ENCODE measurements at regions not wholly inside any gene's neighbourhood (a gene's known extent, or its start where the extent isn't known, plus 50 kb on each side); places are given as distances from the start of the nearest gene placed in this dataset.

DNA sequence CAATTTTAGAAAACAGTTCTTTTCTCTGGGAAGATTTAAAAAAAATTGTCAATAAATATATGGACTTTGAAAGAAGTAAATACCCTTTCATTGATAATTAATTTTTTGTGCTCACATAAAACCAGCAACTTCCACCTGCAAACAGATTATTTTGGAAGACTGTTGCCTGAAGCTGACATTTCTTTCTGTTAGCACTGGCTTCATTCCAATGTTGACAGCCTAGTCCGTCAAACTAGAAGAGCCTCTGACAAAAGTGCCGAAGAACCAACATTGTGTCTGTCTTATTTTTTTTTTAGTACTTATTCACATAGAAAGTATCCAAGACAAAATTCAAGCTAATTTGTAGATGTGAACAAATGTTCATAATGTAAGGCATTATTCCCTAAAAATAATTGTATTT, 108.6 kb upstream of the TMEM161B start:
- H3K4me3 ChIP-seq (ENCODE audit: low read depth in 1 of 2, low read length in 2 of 2): no peak overlapping the region
- no peaks in the 10 kb centered on the region for H3K36me3 ChIP-seq (ENCODE audit: control insufficient read depth in 2 of 2, insufficient read depth in 2 of 2, low read length in 1 of 2)
- H3K4me1 ChIP-seq (ENCODE audit: control insufficient read depth in 2 of 2, insufficient read depth in 2 of 2, low read length in 1 of 2): no peaks in the 10 kb centered on the region
- no peak overlapping the region for H3K27ac ChIP-seq (ENCODE audit: low read depth in 2 of 2, low read length in 1 of 2)
- H3K27me3 ChIP-seq (ENCODE audit: control insufficient read depth in 1 of 2, insufficient read depth in 2 of 2, low read length in 2 of 2): no peaks in the 10 kb centered on the region
- H3K9me3 ChIP-seq (ENCODE audit: control insufficient read depth in 2 of 2, insufficient read depth in 1 of 2, low read depth in 1 of 2, low read length in 1 of 2): peaks cover 0 to 2% of the 10 kb centered on the region in 2 donors
- 42 to 55% methylated on average over 2 of the region's 2 CpGs for WGBS, 2 donors

DNA sequence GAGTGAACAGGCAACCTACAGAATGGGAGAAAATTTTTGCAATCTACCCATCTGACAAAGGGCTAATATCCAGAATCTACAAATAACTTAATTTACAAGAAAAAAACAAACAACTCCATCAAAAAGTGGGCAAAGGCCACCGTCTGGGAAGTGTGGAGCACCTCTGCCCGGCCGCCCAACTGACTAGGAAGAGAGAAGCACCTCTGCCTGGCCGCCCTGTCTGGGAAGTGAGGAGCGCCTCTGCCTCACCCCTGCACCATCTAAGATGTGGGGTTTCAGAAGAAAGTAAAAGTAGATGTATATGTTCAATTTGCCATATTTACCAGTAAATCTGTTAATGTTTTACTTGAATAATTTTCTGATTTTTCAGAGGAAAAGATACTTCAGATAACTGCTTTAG, 108.1 kb upstream of the TMEM161B start:
- no peak overlapping the region for H3K4me3 ChIP-seq (ENCODE audit: low read depth in 1 of 2, low read length in 2 of 2)
- no peak overlapping the region for H3K27ac ChIP-seq (ENCODE audit: low read depth in 2 of 2, low read length in 1 of 2)
- H3K36me3 ChIP-seq (ENCODE audit: control insufficient read depth in 2 of 2, insufficient read depth in 2 of 2, low read length in 1 of 2): no peaks in the 10 kb centered on the region
- H3K9me3 ChIP-seq (ENCODE audit: control insufficient read depth in 2 of 2, insufficient read depth in 1 of 2, low read depth in 1 of 2, low read length in 1 of 2): peaks cover 0 to 2% of the 10 kb centered on the region in 2 donors
- H3K27me3 ChIP-seq (ENCODE audit: control insufficient read depth in 1 of 2, insufficient read depth in 2 of 2, low read length in 2 of 2): no peaks in the 10 kb centered on the region
- 93 to 98% methylated on average over 5 of the region's 5 CpGs for WGBS, 2 donors
- no peaks in the 10 kb centered on the region for H3K4me1 ChIP-seq (ENCODE audit: control insufficient read depth in 2 of 2, insufficient read depth in 2 of 2, low read length in 1 of 2)

DNA sequence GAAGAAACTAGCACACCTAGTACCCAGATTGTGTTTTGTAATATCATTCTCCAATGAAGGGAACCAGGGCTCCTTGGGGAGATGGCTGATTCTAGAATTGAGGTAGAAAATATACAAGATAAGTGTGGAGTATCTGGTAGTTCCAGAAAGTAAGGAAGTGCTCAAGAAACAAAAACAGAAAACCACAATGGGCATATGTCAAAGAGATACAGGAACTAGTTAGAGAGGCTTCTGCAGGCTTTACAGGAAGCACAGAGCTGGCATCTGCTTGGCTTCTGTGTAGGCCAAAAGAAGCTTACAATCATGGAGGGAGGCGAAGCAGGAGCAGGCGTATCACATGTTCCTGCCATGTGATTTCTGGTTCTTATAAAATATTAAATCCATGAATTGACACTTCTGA, 105.7 kb upstream of the TMEM161B start:
- Histone ChIP-seq H3K4me3 (ENCODE audit: low read depth in 1 of 2, low read length in 2 of 2) (no peak overlapping the region), H3K4me1 (ENCODE audit: control insufficient read depth in 2 of 2, insufficient read depth in 2 of 2, low read length in 1 of 2) (no peaks in the 10 kb centered on the region), H3K9me3 (ENCODE audit: control insufficient read depth in 2 of 2, insufficient read depth in 1 of 2, low read depth in 1 of 2, low read length in 1 of 2) (no peaks in the 10 kb centered on the region), H3K27me3 (ENCODE audit: control insufficient read depth in 1 of 2, insufficient read depth in 2 of 2, low read length in 2 of 2) (no peaks in the 10 kb centered on the region), H3K36me3 (ENCODE audit: control insufficient read depth in 2 of 2, insufficient read depth in 2 of 2, low read length in 1 of 2) (no peaks in the 10 kb centered on the region), H3K27ac (ENCODE audit: low read depth in 2 of 2, low read length in 1 of 2) (no peak overlapping the region)
- whole genome bisulfite sequencing, 2 donors: 95 to 98% methylated on average over 2 of the region's 2 CpGs

DNA sequence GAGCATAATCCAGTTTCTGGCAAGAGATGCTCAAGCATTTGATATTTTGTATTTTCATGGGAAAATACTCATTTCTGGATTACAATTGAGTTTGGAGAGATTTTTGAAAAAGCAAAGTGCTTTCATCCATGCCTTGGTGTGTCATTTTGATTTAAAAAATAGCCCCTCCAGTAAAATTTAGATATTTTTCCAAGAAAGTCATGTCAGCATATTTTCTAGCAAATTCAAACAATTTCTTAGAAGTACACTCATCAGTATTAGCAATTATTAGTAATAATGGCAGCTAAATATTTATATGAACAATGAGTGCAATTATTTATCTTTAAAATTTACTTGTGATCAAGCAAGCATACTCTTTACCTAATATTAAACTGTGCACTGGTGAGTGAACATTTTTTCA, 102.2 kb upstream of the TMEM161B start:
- Histone ChIP-seq H3K36me3 (ENCODE audit: control insufficient read depth in 2 of 2, insufficient read depth in 2 of 2, low read length in 1 of 2) (no peaks in the 10 kb centered on the region), H3K4me3 (ENCODE audit: low read depth in 1 of 2, low read length in 2 of 2) (no peak overlapping the region), H3K9me3 (ENCODE audit: control insufficient read depth in 2 of 2, insufficient read depth in 1 of 2, low read depth in 1 of 2, low read length in 1 of 2) (no peaks in the 10 kb centered on the region), H3K27ac (ENCODE audit: low read depth in 2 of 2, low read length in 1 of 2) (no peak overlapping the region), H3K27me3 (ENCODE audit: control insufficient read depth in 1 of 2, insufficient read depth in 2 of 2, low read length in 2 of 2) (no peaks in the 10 kb centered on the region), H3K4me1 (ENCODE audit: control insufficient read depth in 2 of 2, insufficient read depth in 2 of 2, low read length in 1 of 2) (no peaks in the 10 kb centered on the region)

DNA sequence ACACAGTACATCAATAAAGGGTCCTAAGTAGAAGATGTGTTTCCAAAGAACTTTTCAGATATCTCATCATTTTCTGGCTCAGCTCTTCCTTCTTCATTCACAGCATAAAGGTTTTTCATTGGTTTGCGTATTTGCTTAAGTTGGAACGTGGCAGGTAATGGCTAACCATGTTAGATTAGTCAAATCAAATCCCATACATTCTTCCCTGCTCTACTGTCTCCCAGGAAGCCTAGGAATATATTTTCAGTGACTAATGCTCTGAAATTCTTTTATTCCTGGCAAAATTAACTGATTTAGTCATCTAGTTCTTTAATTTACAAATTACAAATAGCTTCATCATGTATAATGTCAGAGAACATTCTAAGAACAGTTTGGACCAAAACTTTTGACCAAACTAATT, 99.6 kb upstream of the TMEM161B start:
- Histone ChIP-seq H3K9me3 (ENCODE audit: control insufficient read depth in 2 of 2, insufficient read depth in 1 of 2, low read depth in 1 of 2, low read length in 1 of 2) (no peaks in the 10 kb centered on the region), H3K36me3 (ENCODE audit: control insufficient read depth in 2 of 2, insufficient read depth in 2 of 2, low read length in 1 of 2) (no peaks in the 10 kb centered on the region), H3K27ac (ENCODE audit: low read depth in 2 of 2, low read length in 1 of 2) (no peak overlapping the region), H3K4me3 (ENCODE audit: low read depth in 1 of 2, low read length in 2 of 2) (no peak overlapping the region), H3K27me3 (ENCODE audit: control insufficient read depth in 1 of 2, insufficient read depth in 2 of 2, low read length in 2 of 2) (no peaks in the 10 kb centered on the region), H3K4me1 (ENCODE audit: control insufficient read depth in 2 of 2, insufficient read depth in 2 of 2, low read length in 1 of 2) (no peaks in the 10 kb centered on the region)
- WGBS, 2 donors: 79 to 82% methylated on average over 2 of the region's 2 CpGs

DNA sequence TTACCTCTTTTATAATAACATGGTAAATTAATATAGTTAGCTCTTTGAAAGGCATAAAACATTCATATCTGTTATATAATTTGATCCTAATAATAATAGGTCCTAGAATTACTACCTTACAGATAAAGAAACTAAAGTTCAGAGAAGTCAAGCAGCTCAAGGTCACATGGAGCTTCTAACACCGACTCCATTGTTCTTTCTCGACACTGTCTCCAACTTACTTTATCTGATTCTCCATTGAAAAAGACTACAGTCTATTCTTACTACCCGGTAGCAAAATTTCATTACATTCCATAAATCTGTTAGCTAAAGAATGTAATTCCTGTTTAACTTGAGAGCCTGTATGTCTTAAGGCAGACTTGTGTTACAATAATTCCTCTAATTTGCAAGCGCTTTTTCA, 96.3 kb upstream of the TMEM161B start:
- 61 to 77% methylated on average over 4 of the region's 4 CpGs for WGBS, 2 donors
- no peaks in the 10 kb centered on the region for H3K27me3 ChIP-seq (ENCODE audit: control insufficient read depth in 1 of 2, insufficient read depth in 2 of 2, low read length in 2 of 2)
- H3K4me3 ChIP-seq (ENCODE audit: low read depth in 1 of 2, low read length in 2 of 2): no peak overlapping the region
- H3K27ac ChIP-seq (ENCODE audit: low read depth in 2 of 2, low read length in 1 of 2): no peak overlapping the region
- H3K9me3 ChIP-seq (ENCODE audit: control insufficient read depth in 2 of 2, insufficient read depth in 1 of 2, low read depth in 1 of 2, low read length in 1 of 2): no peaks in the 10 kb centered on the region
- H3K4me1 ChIP-seq (ENCODE audit: control insufficient read depth in 2 of 2, insufficient read depth in 2 of 2, low read length in 1 of 2): no peaks in the 10 kb centered on the region
- H3K36me3 ChIP-seq (ENCODE audit: control insufficient read depth in 2 of 2, insufficient read depth in 2 of 2, low read length in 1 of 2): no peaks in the 10 kb centered on the region

DNA sequence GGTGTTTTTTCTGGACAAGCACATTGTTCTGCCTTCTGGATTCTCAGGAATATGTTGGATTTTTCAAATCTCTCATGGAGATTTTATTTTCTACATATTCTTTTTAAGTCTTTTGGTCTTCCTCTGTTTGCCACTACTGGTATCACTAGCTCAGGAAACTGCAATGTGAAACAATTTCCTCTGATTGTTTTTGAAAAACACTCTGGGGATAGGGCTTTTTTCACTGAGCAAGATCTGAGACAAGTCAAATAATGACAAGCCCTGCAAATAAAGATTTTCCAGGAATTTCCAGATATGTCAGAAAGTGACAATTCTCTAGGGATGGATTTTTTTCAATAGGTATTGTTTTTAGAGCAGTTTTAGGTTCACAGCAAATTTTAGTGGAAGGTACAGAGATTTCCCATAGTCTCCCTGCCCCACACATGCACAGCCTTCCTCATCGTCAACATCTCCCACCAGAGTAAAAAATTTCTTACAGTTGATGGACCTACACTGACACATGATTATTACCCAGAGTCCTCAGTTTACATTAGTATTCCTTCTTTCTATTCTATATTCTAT, 86.9 kb upstream of the TMEM161B start:
- Histone ChIP-seq H3K27me3 (ENCODE audit: control insufficient read depth in 1 of 2, insufficient read depth in 2 of 2, low read length in 2 of 2) (no peaks in the 10 kb centered on the region), H3K4me3 (ENCODE audit: low read depth in 1 of 2, low read length in 2 of 2) (no peak overlapping the region), H3K36me3 (ENCODE audit: control insufficient read depth in 2 of 2, insufficient read depth in 2 of 2, low read length in 1 of 2) (no peaks in the 10 kb centered on the region), H3K27ac (ENCODE audit: low read depth in 2 of 2, low read length in 1 of 2) (no peak overlapping the region), H3K9me3 (ENCODE audit: control insufficient read depth in 2 of 2, insufficient read depth in 1 of 2, low read depth in 1 of 2, low read length in 1 of 2) (peaks cover 0 to 3% of the 10 kb centered on the region in 2 donors), H3K4me1 (ENCODE audit: control insufficient read depth in 2 of 2, insufficient read depth in 2 of 2, low read length in 1 of 2) (no peaks in the 10 kb centered on the region)
- 79 to 88% methylated on average over 1 of the region's 1 CpG for WGBS, 2 donors

DNA sequence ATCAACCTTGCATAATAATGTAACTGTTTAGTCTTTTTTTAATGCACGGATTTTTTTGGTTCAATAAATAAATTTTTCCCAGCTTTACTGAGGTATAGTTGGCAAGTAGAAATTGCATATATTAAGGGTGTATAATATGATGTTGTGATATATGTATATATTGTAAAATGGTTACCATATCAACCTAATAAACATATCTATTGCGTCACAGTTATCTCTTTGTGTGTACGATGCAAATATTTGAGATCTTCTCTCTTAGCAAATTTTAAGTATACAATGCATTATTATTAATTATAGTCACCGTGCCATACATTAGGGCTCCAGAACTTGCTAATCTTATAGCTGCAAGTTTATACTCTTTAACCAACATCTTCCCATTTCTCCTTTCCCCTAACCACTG, 57.2 kb upstream of the TMEM161B start:
- 81 to 84% methylated on average over 4 of the region's 4 CpGs for WGBS, 2 donors
- no peak overlapping the region for H3K27ac ChIP-seq (ENCODE audit: low read depth in 2 of 2, low read length in 1 of 2)
- no peaks in the 10 kb centered on the region for H3K4me1 ChIP-seq (ENCODE audit: control insufficient read depth in 2 of 2, insufficient read depth in 2 of 2, low read length in 1 of 2)
- H3K27me3 ChIP-seq (ENCODE audit: control insufficient read depth in 1 of 2, insufficient read depth in 2 of 2, low read length in 2 of 2): no peaks in the 10 kb centered on the region
- H3K9me3 ChIP-seq (ENCODE audit: control insufficient read depth in 2 of 2, insufficient read depth in 1 of 2, low read depth in 1 of 2, low read length in 1 of 2): no peaks in the 10 kb centered on the region
- no peak overlapping the region for H3K4me3 ChIP-seq (ENCODE audit: low read depth in 1 of 2, low read length in 2 of 2)
- H3K36me3 ChIP-seq (ENCODE audit: control insufficient read depth in 2 of 2, insufficient read depth in 2 of 2, low read length in 1 of 2): no peaks in the 10 kb centered on the region

DNA sequence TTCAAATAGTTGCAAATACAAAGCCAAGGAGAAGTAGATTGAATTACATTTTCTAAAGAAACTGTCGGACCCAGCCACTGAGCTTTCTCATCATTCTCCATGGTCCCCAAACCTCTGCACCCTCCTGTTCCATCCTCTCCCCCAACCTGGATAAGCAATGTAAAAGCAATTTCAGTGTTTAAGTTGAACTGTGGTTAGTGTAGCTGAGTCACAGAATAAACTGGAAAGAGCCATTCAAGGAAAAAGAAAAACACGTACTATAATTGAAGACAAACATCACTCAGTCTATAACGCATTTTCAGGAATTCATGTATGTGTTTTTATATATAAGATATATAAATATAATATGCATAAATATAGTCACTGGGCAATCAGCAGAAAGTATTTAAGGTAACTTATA, 54.1 kb upstream of the TMEM161B start:
- 88 to 89% methylated on average over 3 of the region's 3 CpGs for WGBS, 2 donors
- no peak overlapping the region for H3K27ac ChIP-seq (ENCODE audit: low read depth in 2 of 2, low read length in 1 of 2)
- H3K4me1 ChIP-seq (ENCODE audit: control insufficient read depth in 2 of 2, insufficient read depth in 2 of 2, low read length in 1 of 2): no peaks in the 10 kb centered on the region
- H3K36me3 ChIP-seq (ENCODE audit: control insufficient read depth in 2 of 2, insufficient read depth in 2 of 2, low read length in 1 of 2): no peaks in the 10 kb centered on the region
- H3K9me3 ChIP-seq (ENCODE audit: control insufficient read depth in 2 of 2, insufficient read depth in 1 of 2, low read depth in 1 of 2, low read length in 1 of 2): no peaks in the 10 kb centered on the region
- H3K4me3 ChIP-seq (ENCODE audit: low read depth in 1 of 2, low read length in 2 of 2): no peak overlapping the region
- H3K27me3 ChIP-seq (ENCODE audit: control insufficient read depth in 1 of 2, insufficient read depth in 2 of 2, low read length in 2 of 2): no peaks in the 10 kb centered on the region

All from esophagus (tissue), 2 donors.